G401 (cell line): ENCODE measurements at regions not wholly inside any gene's neighbourhood (a gene's known extent, or its start where the extent isn't known, plus 50 kb on each side); places are given as distances from the start of the nearest gene placed in this dataset.
"Not testable (repeated sequence)": the region's sequence is repeated elsewhere in the genome, so short reads cannot be mapped to it uniquely, and the experiment has no call there.

Experiments used
- DNase-seq: peaks from one replicate; pipeline ENCODE4 v3.0.0-alpha.2; 2015; ENCODE audit warnings: low spot score
- in situ Hi-C: cut with HindIII; loops from 2 replicates; pipeline ENCODE4 v1.10.0; 2016; ENCODE audit warnings: low sequenced_read_pairs, mixed read lengths

- no peak for DNase-seq
- in situ Hi-C loops: no loop called here
These were observed 86.7 kb downstream of the KATNIP start for GRCh38 chr16:27636453-27637240.

- no peak for DNase-seq
- in situ Hi-C loops: no loop called here
These were observed 89.1 kb downstream of the KATNIP start for GRCh38 chr16:27638833-27639560.

- in situ Hi-C loops: no loop called here
- peak; percentile 68 for DNase-seq
These were observed 89.8 kb downstream of the KATNIP start for GRCh38 chr16:27639561-27640276.

- in situ Hi-C loops: no loop called here
- DNase-seq: no peak
These were observed 90.3 kb downstream of the KATNIP start for GRCh38 chr16:27640277-27640600.

- DNase-seq: no peak
- in situ Hi-C loops: no loop called here
These were observed 91.3 kb downstream of the KATNIP start for GRCh38 chr16:27641260-27641659.

GRCh38 chr16:27641734-27642415 is 91.9 kb downstream of the KATNIP start:
- in situ Hi-C loops, DNase-seq: not testable (repeated sequence)

- in situ Hi-C loops: no loop called here
- DNase-seq: peak; percentile 33
These were observed 92.8 kb downstream of the KATNIP start for GRCh38 chr16:27642756-27643155.

- in situ Hi-C loops: no loop called here
- no peak for DNase-seq
These were observed 94.2 kb downstream of the KATNIP start for GRCh38 chr16:27644165-27644564.

- DNase-seq: no peak
- in situ Hi-C loops: no loop called here
These were observed 95.5 kb downstream of the KATNIP start for GRCh38 chr16:27645396-27645795.

- in situ Hi-C loops: no loop called here
- DNase-seq: no peak
These were observed 96.9 kb downstream of the KATNIP start for GRCh38 chr16:27646806-27647205.

GRCh38 chr16:27649021-27649420 is 99.1 kb downstream of the KATNIP start:
- no peak for DNase-seq
- in situ Hi-C loops: no loop called here

- in situ Hi-C loops: no loop called here
- DNase-seq: no peak
These were observed 100.2 kb downstream of the KATNIP start for GRCh38 chr16:27650073-27650701.

- in situ Hi-C loops: no loop called here
- no peak for DNase-seq
These were observed 101.4 kb downstream of the KATNIP start for GRCh38 chr16:27651301-27651700.

- no peak for DNase-seq
- in situ Hi-C loops: no loop called here
These were observed 107.9 kb downstream of the KATNIP start for GRCh38 chr16:27657811-27658210.

GRCh38 chr16:27660507-27660906 is 110.6 kb downstream of the KATNIP start:
- no peak for DNase-seq
- in situ Hi-C loops: no loop called here

GRCh38 chr16:27663235-27663634 is 113.3 kb downstream of the KATNIP start:
- in situ Hi-C loops: not testable (repeated sequence)

GRCh38 chr16:27665881-27666280 is 115.9 kb downstream of the KATNIP start:
- in situ Hi-C loops: no loop called here

More at GRCh38 chr16:27663235-27663634, 113.3 kb downstream of the KATNIP start:
- not testable (repeated sequence) for DNase-seq

GRCh38 chr16:27670071-27670810 is 120.3 kb downstream of the KATNIP start:
- in situ Hi-C loops: no loop called here
- DNase-seq: no peak

More at GRCh38 chr16:27665881-27666280, 115.9 kb downstream of the KATNIP start:
- DNase-seq: no peak
